ENCODE measurements at regions not wholly inside any gene's neighbourhood (a gene's known extent, or its start where the extent isn't known, plus 50 kb on each side); places are given as distances from the start of the nearest gene placed in this dataset.
A peak's percentile ranks its signal among the peaks of the same experiment; 100 is the strongest.

- DNase-seq (ENCODE audit: insufficient read length, low spot score): no peak
- FAIRE-seq: no peak
- no peak for TF ChIP-seq POLR2A (IDR thresholded peaks at IDR 0.05; ENCODE audit: low read depth, low read length)
These were observed 342.2 kb upstream of the DUSP10 start for GRCh38 chr1:222084048-222084447.

GRCh38 chr1:222081859-222082258 is 340.0 kb upstream of the DUSP10 start:
- peak; percentile 48 for FAIRE-seq
- TF ChIP-seq POLR2A (IDR thresholded peaks at IDR 0.05; ENCODE audit: low read depth, low read length): no peak

GRCh38 chr1:222079566-222079965 is 337.7 kb upstream of the DUSP10 start:
- no peak for DNase-seq (ENCODE audit: insufficient read length, low spot score)
- TF ChIP-seq POLR2A (IDR thresholded peaks at IDR 0.05; ENCODE audit: low read depth, low read length): no peak
- FAIRE-seq: no peak

More at GRCh38 chr1:222081859-222082258, 340.0 kb upstream of the DUSP10 start:
- no peak for DNase-seq (ENCODE audit: insufficient read length, low spot score)

- no peak for FAIRE-seq
These were observed 335.3 kb upstream of the DUSP10 start for GRCh38 chr1:222077206-222077605.

GRCh38 chr1:222074317-222074716 is 332.4 kb upstream of the DUSP10 start:
- no peak for FAIRE-seq
- no peak for TF ChIP-seq POLR2A (IDR thresholded peaks at IDR 0.05; ENCODE audit: low read depth, low read length)
- no peak for DNase-seq (ENCODE audit: insufficient read length, low spot score)

More at GRCh38 chr1:222077206-222077605, 335.3 kb upstream of the DUSP10 start:
- TF ChIP-seq POLR2A (IDR thresholded peaks at IDR 0.05; ENCODE audit: low read depth, low read length): no peak
- DNase-seq (ENCODE audit: insufficient read length, low spot score): no peak

- DNase-seq (ENCODE audit: insufficient read length, low spot score) (peak; percentile 17), FAIRE-seq (no peak)
- TF ChIP-seq POLR2A (IDR thresholded peaks at IDR 0.05; ENCODE audit: low read depth, low read length): no peak
These were observed 331.6 kb upstream of the DUSP10 start for GRCh38 chr1:222073307-222073995.

- DNase-seq (ENCODE audit: insufficient read length, low spot score) (no peak), FAIRE-seq (no peak)
- no peak for TF ChIP-seq POLR2A (IDR thresholded peaks at IDR 0.05; ENCODE audit: low read depth, low read length)
These were observed 329.5 kb upstream of the DUSP10 start for GRCh38 chr1:222071387-222071786.

GRCh38 chr1:222068937-222069336 is 327.0 kb upstream of the DUSP10 start:
- no peak for TF ChIP-seq POLR2A (IDR thresholded peaks at IDR 0.05; ENCODE audit: low read depth, low read length)
- no peak for DNase-seq (ENCODE audit: insufficient read length, low spot score)
- no peak for FAIRE-seq

- TF ChIP-seq POLR2A (IDR thresholded peaks at IDR 0.05; ENCODE audit: low read depth, low read length): no peak
- FAIRE-seq: no peak
- no peak for DNase-seq (ENCODE audit: insufficient read length, low spot score)
These were observed 326.2 kb upstream of the DUSP10 start for GRCh38 chr1:222068101-222068500.

GRCh38 chr1:222066539-222066938 is 324.6 kb upstream of the DUSP10 start:
- DNase-seq (ENCODE audit: insufficient read length, low spot score) (no peak), FAIRE-seq (no peak)
- TF ChIP-seq POLR2A (IDR thresholded peaks at IDR 0.05; ENCODE audit: low read depth, low read length): no peak

- no peak for FAIRE-seq
- TF ChIP-seq POLR2A (IDR thresholded peaks at IDR 0.05; ENCODE audit: low read depth, low read length): no peak
- no peak for DNase-seq (ENCODE audit: insufficient read length, low spot score)
These were observed 323.3 kb upstream of the DUSP10 start for GRCh38 chr1:222065234-222065633.

- no peak for FAIRE-seq
- no peak for DNase-seq (ENCODE audit: insufficient read length, low spot score)
- no peak for TF ChIP-seq POLR2A (IDR thresholded peaks at IDR 0.05; ENCODE audit: low read depth, low read length)
These were observed 322.7 kb upstream of the DUSP10 start for GRCh38 chr1:222064388-222065211.

- no peak for DNase-seq (ENCODE audit: insufficient read length, low spot score)
- FAIRE-seq: no peak
- TF ChIP-seq POLR2A (IDR thresholded peaks at IDR 0.05; ENCODE audit: low read depth, low read length): no peak
These were observed 320.8 kb upstream of the DUSP10 start for GRCh38 chr1:222062640-222063039.

- no peak for TF ChIP-seq POLR2A (IDR thresholded peaks at IDR 0.05; ENCODE audit: low read depth, low read length)
- no peak for DNase-seq (ENCODE audit: insufficient read length, low spot score)
- FAIRE-seq: no peak
These were observed 319.9 kb upstream of the DUSP10 start for GRCh38 chr1:222061711-222062359.
